ENCODE measurements at regions not wholly inside any gene's neighbourhood (a gene's known extent, or its start where the extent isn't known, plus 50 kb on each side); places are given as distances from the start of the nearest gene placed in this dataset.

DNA sequence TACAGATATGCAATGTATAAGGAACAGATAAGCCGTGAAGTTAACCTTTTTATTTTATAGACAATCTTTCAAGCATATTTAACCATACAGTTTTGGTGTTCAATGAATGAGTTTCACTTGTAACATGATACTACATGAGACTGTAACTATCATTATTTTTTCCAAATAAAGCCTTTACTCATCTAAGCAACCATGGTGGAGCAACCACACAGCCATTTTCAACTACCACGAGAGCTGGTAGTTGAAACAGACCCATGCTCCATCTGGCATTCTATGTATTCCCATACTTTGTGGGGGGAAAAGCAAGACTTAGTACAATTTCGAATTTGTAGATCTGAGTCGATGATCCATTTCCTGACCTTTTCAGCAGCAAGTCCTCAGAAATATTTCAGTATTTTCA lies 159.3 kb upstream of the RND3 start:
- TF ChIP-seq, protein P1, sequence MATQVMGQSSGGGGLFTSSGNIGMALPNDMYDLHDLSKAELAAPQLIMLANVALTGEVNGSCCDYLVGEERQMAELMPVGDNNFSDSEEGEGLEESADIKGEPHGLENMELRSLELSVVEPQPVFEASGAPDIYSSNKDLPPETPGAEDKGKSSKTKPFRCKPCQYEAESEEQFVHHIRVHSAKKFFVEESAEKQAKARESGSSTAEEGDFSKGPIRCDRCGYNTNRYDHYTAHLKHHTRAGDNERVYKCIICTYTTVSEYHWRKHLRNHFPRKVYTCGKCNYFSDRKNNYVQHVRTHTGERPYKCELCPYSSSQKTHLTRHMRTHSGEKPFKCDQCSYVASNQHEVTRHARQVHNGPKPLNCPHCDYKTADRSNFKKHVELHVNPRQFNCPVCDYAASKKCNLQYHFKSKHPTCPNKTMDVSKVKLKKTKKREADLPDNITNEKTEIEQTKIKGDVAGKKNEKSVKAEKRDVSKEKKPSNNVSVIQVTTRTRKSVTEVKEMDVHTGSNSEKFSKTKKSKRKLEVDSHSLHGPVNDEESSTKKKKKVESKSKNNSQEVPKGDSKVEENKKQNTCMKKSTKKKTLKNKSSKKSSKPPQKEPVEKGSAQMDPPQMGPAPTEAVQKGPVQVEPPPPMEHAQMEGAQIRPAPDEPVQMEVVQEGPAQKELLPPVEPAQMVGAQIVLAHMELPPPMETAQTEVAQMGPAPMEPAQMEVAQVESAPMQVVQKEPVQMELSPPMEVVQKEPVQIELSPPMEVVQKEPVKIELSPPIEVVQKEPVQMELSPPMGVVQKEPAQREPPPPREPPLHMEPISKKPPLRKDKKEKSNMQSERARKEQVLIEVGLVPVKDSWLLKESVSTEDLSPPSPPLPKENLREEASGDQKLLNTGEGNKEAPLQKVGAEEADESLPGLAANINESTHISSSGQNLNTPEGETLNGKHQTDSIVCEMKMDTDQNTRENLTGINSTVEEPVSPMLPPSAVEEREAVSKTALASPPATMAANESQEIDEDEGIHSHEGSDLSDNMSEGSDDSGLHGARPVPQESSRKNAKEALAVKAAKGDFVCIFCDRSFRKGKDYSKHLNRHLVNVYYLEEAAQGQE (IDR thresholded peaks at IDR 0.05; ENCODE audit: insufficient read depth in 1 of 2, low read depth in 2 of 2, low read length in 2 of 2): no peak
- TF ChIP-seq TAF1 (IDR thresholded peaks at IDR 0.05; ENCODE audit: borderline replicate concordance, insufficient read depth, low read length) (no peak), POLR2AphosphoS5 (IDR thresholded peaks at IDR 0.05; ENCODE audit: low read depth, low read length) (no peak), FOXP2 (optimal IDR thresholded peaks at IDR 0.05; ENCODE audit: borderline replicate concordance, extremely low read depth, extremely low read length, insufficient read depth) (no peak), SIN3A (IDR thresholded peaks at IDR 0.05; ENCODE audit: borderline replicate concordance, insufficient read depth, low read length) (no peak)

DNA sequence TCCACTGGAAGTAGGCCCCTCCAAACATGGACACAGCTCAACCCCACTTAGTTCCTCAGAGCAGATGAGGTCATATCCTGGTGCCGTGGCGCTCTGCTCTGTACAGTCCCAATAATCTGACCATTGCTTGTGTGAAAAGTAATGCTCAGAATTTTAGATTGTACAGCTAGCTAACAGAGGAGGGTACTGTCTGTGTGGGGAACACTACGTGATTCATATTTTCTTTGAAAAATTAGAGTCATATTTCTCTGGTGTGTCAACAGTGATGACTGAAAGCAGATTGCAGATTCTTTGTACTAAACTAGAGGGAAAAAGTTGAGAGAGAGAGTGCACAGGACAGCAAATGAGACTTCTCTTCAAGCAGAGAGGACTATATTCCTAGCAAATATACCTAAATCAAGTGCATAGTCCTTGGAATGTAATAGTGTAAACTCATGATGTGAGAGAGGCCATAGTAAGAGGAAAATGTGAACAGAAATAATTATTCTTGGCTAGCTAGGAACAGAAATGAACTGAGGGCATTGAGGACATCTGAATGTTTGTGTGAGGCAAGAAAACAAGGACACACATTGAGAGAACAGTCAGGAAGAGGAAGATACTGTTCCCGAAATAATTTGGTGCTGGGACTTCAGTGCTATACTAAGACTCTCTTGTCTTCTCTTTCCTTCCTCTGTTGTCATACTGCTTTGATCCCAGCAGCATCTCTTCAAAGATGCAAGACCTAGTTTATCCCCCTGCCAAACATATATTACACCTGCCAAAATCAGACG lies 157.0 kb upstream of the RND3 start:
- TF ChIP-seq FOXP2 (optimal IDR thresholded peaks at IDR 0.05; ENCODE audit: borderline replicate concordance, extremely low read depth, extremely low read length, insufficient read depth) (no peak), TAF1 (IDR thresholded peaks at IDR 0.05; ENCODE audit: borderline replicate concordance, insufficient read depth, low read length) (no peak), POLR2AphosphoS5 (IDR thresholded peaks at IDR 0.05; ENCODE audit: low read depth, low read length) (no peak)
- TF ChIP-seq, protein P1 (IDR thresholded peaks at IDR 0.05; ENCODE audit: insufficient read depth in 1 of 2, low read depth in 2 of 2, low read length in 2 of 2): no peak

DNA sequence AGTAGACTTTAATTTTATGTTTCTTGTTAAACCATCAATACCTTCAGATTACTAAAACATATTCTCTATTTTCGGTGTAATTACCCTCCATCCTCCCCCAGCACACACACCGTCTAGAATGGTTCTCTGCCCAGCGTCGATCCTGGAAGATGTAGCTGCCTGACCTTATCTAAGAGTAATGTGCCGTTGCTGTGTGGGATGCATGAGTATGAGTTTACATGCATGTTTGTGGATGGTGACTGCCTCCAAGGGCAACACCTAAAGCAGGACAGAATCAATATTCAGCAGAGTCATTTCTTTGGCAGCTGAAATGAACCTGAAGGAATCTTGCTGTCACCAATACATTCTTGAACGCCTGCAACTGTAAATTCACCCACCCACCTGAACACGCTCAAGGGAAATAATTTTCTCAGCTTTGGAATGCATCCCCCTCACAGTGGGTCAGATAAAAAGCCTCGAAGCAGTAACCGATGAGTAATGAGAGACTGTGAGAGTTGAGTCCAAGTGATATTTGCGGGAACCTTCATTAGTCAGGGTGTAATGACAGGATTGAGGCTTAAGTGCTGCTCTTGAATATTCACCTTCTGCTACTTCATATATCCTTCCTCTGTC lies 155.8 kb upstream of the RND3 start:
- TF ChIP-seq, protein P1 (IDR thresholded peaks at IDR 0.05; ENCODE audit: insufficient read depth in 1 of 2, low read depth in 2 of 2, low read length in 2 of 2): no peak
- TF ChIP-seq POLR2AphosphoS5 (IDR thresholded peaks at IDR 0.05; ENCODE audit: low read depth, low read length): no peak
- TF ChIP-seq TAF1 (IDR thresholded peaks at IDR 0.05; ENCODE audit: borderline replicate concordance, insufficient read depth, low read length): no peak

DNA sequence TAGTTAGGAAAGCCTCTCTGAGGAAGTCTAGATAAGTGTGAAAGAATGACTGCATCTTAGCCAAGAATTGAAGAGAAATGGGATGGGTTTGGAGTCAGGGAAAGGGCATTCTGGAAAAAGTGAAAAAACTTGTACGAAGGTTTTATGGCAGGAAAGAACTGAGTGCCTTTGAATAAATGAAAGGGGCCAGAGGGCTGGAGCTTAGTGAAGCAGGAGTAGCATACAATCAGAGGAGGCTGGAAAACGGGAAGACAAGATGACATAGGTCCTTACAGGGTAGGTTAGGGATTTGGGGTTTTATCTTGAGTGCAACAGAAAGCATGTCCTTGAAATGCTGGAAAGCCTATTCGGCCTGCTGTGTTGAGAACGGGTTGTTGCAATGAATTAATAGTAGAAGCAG lies 152.6 kb upstream of the RND3 start:
- TF ChIP-seq, protein P1 (IDR thresholded peaks at IDR 0.05; ENCODE audit: insufficient read depth in 1 of 2, low read depth in 2 of 2, low read length in 2 of 2): no peak
- no peak for TF ChIP-seq POLR2AphosphoS5 (IDR thresholded peaks at IDR 0.05; ENCODE audit: low read depth, low read length)
- no peak for TF ChIP-seq FOXP2 (optimal IDR thresholded peaks at IDR 0.05; ENCODE audit: borderline replicate concordance, extremely low read depth, extremely low read length, insufficient read depth)
- no peak for TF ChIP-seq SIN3A (IDR thresholded peaks at IDR 0.05; ENCODE audit: borderline replicate concordance, insufficient read depth, low read length)
- TF ChIP-seq TAF1 (IDR thresholded peaks at IDR 0.05; ENCODE audit: borderline replicate concordance, insufficient read depth, low read length): no peak

Measured in PFSK-1 (cell line).